PC-9 (cell line): ENCODE measurements at regions not wholly inside any gene's neighbourhood (a gene's known extent, or its start where the extent isn't known, plus 50 kb on each side); places are given as distances from the start of the nearest gene placed in this dataset.

Experiments
- BruUV-seq: library from RNA; stranded (reverse); fragments of 400-500 nt; replicated peaks from 2 replicates; lab custom pipeline; 2021; lab: Mats Ljungman, UMichigan
- CTCF ChIA-PET: fragments of 300-600 bp; sonication (Branson Sonifier 250); formaldehyde crosslinking; loops from one replicate; lab custom pipeline; 2022; ENCODE audit warnings: antibody characterized with exemption; lab: Charles Lee
- POLR2A ChIA-PET: fragments of 300-600 bp; sonication (Branson Sonifier 250); formaldehyde crosslinking; loops from one replicate; lab custom pipeline; 2022; ENCODE audit warnings: antibody characterized with exemption; ENCODE audit not compliant: unreplicated experiment; lab: Charles Lee
- DNase-seq, 2 experiments: peaks; one replicate each; pipeline versions ENCODE4 v3.0.0 to v3.0.0-alpha.2; 2015 to 2022; ENCODE audit warnings: mixed read lengths in 1 of 2
- H2AFZ ChIP-seq: fragments of 200-600 bp; sonication (generic); 2 replicates; pipeline ENCODE4 v1.8.1; 2017; ENCODE audit warnings: antibody characterized with exemption
- H3F3A ChIP-seq: fragments of 200-600 bp; sonication (generic); 2 replicates; pipeline ENCODE4 v1.8.1; 2017; ENCODE audit warnings: antibody characterized with exemption, mild to moderate bottlenecking, low read depth; ENCODE audit not compliant: insufficient read depth
- H3K27ac ChIP-seq: fragments of 200-600 bp; sonication (generic); 2 replicates; pipeline ENCODE4 v1.6.1; 2016; ENCODE audit warnings: mixed run types
- H3K27me3 ChIP-seq: fragments of 200-600 bp; sonication (generic); 2 replicates; pipeline ENCODE4 v1.6.1; 2016; ENCODE audit warnings: low read depth, mixed run types; ENCODE audit not compliant: insufficient read depth
- H3K36me3 ChIP-seq: fragments of 200-600 bp; sonication (generic); 2 replicates; pipeline ENCODE4 v1.6.1; 2016; ENCODE audit warnings: low read depth, mixed run types
- H3K4me1 ChIP-seq: fragments of 200-600 bp; sonication (generic); replicated peaks from 2 replicates; pipeline ENCODE4 v1.6.1; 2016; ENCODE audit warnings: mixed run types; ENCODE audit not compliant: insufficient read depth
- H3K4me2 ChIP-seq: fragments of 200-600 bp; sonication (generic); 2 replicates; pipeline ENCODE4 v1.6.1; 2017; ENCODE audit warnings: mixed run types
- H3K4me3 ChIP-seq: fragments of 200-600 bp; sonication (generic); 2 replicates; pipeline ENCODE4 v1.6.1; 2016; ENCODE audit warnings: mixed run types
- H3K79me2 ChIP-seq: fragments of 200-600 bp; sonication (generic); 2 replicates; pipeline ENCODE4 v1.6.1; 2017; ENCODE audit warnings: low read depth, mixed run types
- H3K9me2 ChIP-seq: fragments of 200-600 bp; sonication (generic); 2 replicates; pipeline ENCODE4 v1.8.1; 2017; ENCODE audit warnings: mild to moderate bottlenecking; ENCODE audit not compliant: insufficient read depth
- H3K9me3 ChIP-seq: fragments of 200-600 bp; sonication (generic); 2 replicates; pipeline ENCODE4 v1.8.1; 2016; ENCODE audit warnings: low read depth; ENCODE audit not compliant: insufficient read depth
- H4K20me1 ChIP-seq: fragments of 200-600 bp; sonication (generic); 2 replicates; pipeline ENCODE4 v1.8.1; 2017; ENCODE audit not compliant: insufficient read depth
- EZH2 ChIP-seq: fragments of 200-600 bp; sonication (generic); IDR thresholded peaks from 2 replicates; pipeline ENCODE4 v1.8.0; 2017; ENCODE audit warnings: antibody characterized with exemption, low read depth
- intact Hi-C: fragments of 100-400 bp; cut with micrococcal nuclease; formaldehyde crosslinking; loops from one replicate; pipeline ENCODE4 v1.10.0; 2022; ENCODE audit not compliant: unreplicated experiment
- TF ChIP-seq, protein P1 (sequence below): fragments of 200-600 bp; sonication (generic); conservative IDR thresholded peaks from 2 replicates; pipeline ENCODE4 v1.6.1; 2017; ENCODE audit warnings: mixed run types, antibody characterized with exemption, mild to moderate bottlenecking, moderate library complexity

DNA sequence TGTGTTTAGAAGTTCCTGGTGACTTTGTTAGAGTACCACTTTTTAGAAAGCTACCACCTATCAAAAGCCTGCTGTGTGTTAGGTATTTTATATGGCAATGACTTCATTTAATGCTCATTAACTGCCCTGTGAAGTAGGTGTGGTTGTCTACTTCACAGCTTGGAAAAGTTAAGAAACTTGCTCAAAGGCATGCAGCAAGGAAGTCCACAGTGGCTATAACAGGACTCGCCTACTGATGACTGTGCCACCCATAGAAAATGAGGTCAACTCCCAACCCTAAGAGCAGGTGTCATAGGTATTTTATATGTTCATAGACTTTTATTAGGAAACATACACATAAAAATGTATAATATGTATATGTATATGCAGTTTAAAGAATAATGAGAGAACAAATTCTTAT, 125.2 kb upstream of the PAX6 start:
- Histone ChIP-seq H3K79me2 (no peaks in the 10 kb centered on the region), H3K9me3 (no peaks in the 10 kb centered on the region), H2AFZ (no peak overlapping the region), H3K36me3 (no peaks in the 10 kb centered on the region), H3K9me2 (no peaks in the 10 kb centered on the region), H3F3A (no peaks in the 10 kb centered on the region), H3K4me3 (no peak overlapping the region), H3K4me2 (no peak overlapping the region), H3K27me3 (no peaks in the 10 kb centered on the region), H3K27ac (no peak overlapping the region), H4K20me1 (no peaks in the 10 kb centered on the region), H3K4me1 (no peaks in the 10 kb centered on the region)
- DNase-seq, result peak in 1 of 2 experiments; percentile 81
- TF ChIP-seq EZH2, result no peak
- TF ChIP-seq, protein P1, sequence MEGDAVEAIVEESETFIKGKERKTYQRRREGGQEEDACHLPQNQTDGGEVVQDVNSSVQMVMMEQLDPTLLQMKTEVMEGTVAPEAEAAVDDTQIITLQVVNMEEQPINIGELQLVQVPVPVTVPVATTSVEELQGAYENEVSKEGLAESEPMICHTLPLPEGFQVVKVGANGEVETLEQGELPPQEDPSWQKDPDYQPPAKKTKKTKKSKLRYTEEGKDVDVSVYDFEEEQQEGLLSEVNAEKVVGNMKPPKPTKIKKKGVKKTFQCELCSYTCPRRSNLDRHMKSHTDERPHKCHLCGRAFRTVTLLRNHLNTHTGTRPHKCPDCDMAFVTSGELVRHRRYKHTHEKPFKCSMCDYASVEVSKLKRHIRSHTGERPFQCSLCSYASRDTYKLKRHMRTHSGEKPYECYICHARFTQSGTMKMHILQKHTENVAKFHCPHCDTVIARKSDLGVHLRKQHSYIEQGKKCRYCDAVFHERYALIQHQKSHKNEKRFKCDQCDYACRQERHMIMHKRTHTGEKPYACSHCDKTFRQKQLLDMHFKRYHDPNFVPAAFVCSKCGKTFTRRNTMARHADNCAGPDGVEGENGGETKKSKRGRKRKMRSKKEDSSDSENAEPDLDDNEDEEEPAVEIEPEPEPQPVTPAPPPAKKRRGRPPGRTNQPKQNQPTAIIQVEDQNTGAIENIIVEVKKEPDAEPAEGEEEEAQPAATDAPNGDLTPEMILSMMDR, result no peak
- no TSS peak for BruUV-seq
- intact Hi-C loops, result no loop called here
- CTCF ChIA-PET, result no interaction called here
- POLR2A ChIA-PET, result no interaction called here

DNA sequence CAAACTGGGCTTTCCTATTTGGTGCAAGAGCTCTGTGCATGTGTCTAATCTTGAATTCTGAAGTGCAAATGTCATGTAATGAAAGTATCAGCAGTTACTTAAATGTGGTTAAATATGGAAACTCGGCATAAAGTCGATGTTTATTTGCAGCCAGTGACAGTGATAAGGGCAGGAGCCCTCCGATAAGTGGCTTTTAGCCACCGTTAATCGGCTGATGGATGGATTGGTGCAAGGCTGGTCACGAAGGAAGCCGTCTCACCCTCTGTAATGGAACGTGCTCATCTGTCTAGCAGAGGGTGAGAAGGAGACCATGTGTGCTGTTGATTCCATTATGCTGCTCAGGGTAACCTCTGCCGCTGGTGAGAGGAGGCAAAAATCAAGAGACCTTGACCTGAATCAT, 121.8 kb upstream of the PAX6 start:
- TF ChIP-seq, protein P1, result no peak
- TF ChIP-seq EZH2, result no peak
- no peaks in the 10 kb centered on the region for H3K9me3 ChIP-seq
- BruUV-seq, result no TSS peak
- H4K20me1 ChIP-seq, result no peaks in the 10 kb centered on the region
- no peak overlapping the region for H2AFZ ChIP-seq
- intact Hi-C loops, result no loop called here
- H3K4me2 ChIP-seq, result no peak overlapping the region
- POLR2A ChIA-PET, result no interaction called here
- H3K36me3 ChIP-seq, result no peaks in the 10 kb centered on the region
- H3K79me2 ChIP-seq, result no peaks in the 10 kb centered on the region
- no peak overlapping the region for H3K27ac ChIP-seq
- CTCF ChIA-PET, result no interaction called here
- H3K9me2 ChIP-seq, result no peaks in the 10 kb centered on the region
- no peaks in the 10 kb centered on the region for H3K27me3 ChIP-seq
- H3F3A ChIP-seq, result no peaks in the 10 kb centered on the region
- no peak for DNase-seq
- no peaks in the 10 kb centered on the region for H3K4me1 ChIP-seq
- no peak overlapping the region for H3K4me3 ChIP-seq

DNA sequence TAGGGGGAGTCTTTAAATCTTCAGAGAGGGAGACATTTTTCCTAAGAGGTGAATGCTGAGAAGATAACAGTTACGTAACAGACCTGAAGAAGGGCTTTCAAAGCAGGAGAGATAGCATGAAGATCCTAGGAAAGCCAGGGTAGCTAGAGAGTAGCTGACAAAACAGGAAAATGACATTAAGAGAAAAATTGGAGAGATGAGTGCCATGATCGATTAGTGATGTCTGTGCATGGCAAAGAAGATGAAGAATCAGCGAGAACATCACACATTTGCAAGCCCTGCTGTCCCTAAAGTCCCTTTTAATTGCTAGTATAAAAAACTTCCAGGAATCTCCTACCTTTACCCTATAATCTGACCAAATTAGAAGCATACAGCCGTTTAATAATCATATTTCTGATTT, 116.9 kb upstream of the PAX6 start:
- intact Hi-C loops, result no loop called here
- no peak overlapping the region for H3K4me2 ChIP-seq

More for the DNA sequence above, 116.9 kb upstream of the PAX6 start:
- no peak for DNase-seq
- no peaks in the 10 kb centered on the region for H3F3A ChIP-seq
- no peak overlapping the region for H3K4me3 ChIP-seq
- peaks cover 3% of the 10 kb centered on the region; the same call in 1 of the 2 replicates for H3K9me2 ChIP-seq
- H3K79me2 ChIP-seq, result no peaks in the 10 kb centered on the region
- no peaks in the 10 kb centered on the region for H3K36me3 ChIP-seq
- CTCF ChIA-PET, result no interaction called here
- no peak overlapping the region for H3K27ac ChIP-seq
- H4K20me1 ChIP-seq, result no peaks in the 10 kb centered on the region
- POLR2A ChIA-PET, result no interaction called here
- no peak overlapping the region for H2AFZ ChIP-seq
- H3K27me3 ChIP-seq, result no peaks in the 10 kb centered on the region
- no peaks in the 10 kb centered on the region for H3K4me1 ChIP-seq
- TF ChIP-seq EZH2, result no peak
- TF ChIP-seq, protein P1, result no peak
- BruUV-seq, result no TSS peak
- no peaks in the 10 kb centered on the region for H3K9me3 ChIP-seq
